Heart right ventricle (tissue), 16 donors: ENCODE measurements at regions not wholly inside any gene's neighbourhood (a gene's known extent, or its start where the extent isn't known, plus 50 kb on each side); places are given as distances from the start of the nearest gene placed in this dataset.
A peak's percentile ranks its signal among the peaks of the same experiment; 100 is the strongest.

Source experiments
- ATAC-seq, 8 donors: fragments of 200-7000 bp; cut with Tn5 transposase; one replicate each; pipeline ENCODE4 v1.9.1; 2020; ENCODE audit warnings: mild to moderate bottlenecking in 8 of 8, moderate library complexity in 8 of 8, moderate number of reproducible peaks in 1 of 8
- DNase-seq, 2 donors: peaks; one replicate each; pipeline ENCODE4 v3.0.0-alpha.2; 2020
- H3K27ac ChIP-seq, 10 donors: fragments of 200-600 bp; sonication (generic) in 2 of 10; one replicate each; pipeline versions ENCODE4 v1.5.0 to v1.8.0; 2020 to 2022; ENCODE audit warnings: mild to moderate bottlenecking in 3 of 10
- H3K27me3 ChIP-seq, 7 donors: fragments of 200-600 bp; one replicate each; pipeline ENCODE4 v1.8.0; 2021 to 2022; ENCODE audit warnings: mild to moderate bottlenecking in 2 of 7
- H3K36me3 ChIP-seq, 9 donors: fragments of 200-600 bp; sonication (generic) in 1 of 9; one replicate each; pipeline versions ENCODE4 v1.5.0 to v1.8.0; 2020 to 2022; ENCODE audit warnings: mild to moderate bottlenecking in 2 of 9
- H3K4me1 ChIP-seq, 9 donors: fragments of 200-600 bp; sonication (generic) in 1 of 9; one replicate each; pipeline versions ENCODE4 v1.5.0 to v1.8.0; 2020 to 2022; ENCODE audit warnings: mild to moderate bottlenecking in 4 of 9
- H3K4me3 ChIP-seq, 10 donors: fragments of 200-600 bp; sonication (generic) in 2 of 10; one replicate each; pipeline versions ENCODE4 v1.5.0 to v1.8.0; 2020 to 2022; ENCODE audit warnings: mild to moderate bottlenecking in 7 of 10, moderate library complexity in 2 of 10
- H3K9me3 ChIP-seq, 11 donors: fragments of 200-600 bp in 10 of 11; sonication (generic) in 2 of 11; one replicate each; pipeline versions ENCODE4 v1.5.0 to v1.8.0; 2013 to 2022; ENCODE audit warnings: mild to moderate bottlenecking in 2 of 11, control low read depth in 1 of 11, moderate library complexity in 1 of 11
- WGBS, 2 donors: extraction: QIAGEN DNeasy Blood & Tissue Kit; methylation state at CpG; one replicate each; pipeline ENCODE4 v1.1.7; 2013; ENCODE audit warnings: inconsistent platforms in 1 of 2; 5-methylcytosine and 5-hydroxymethylcytosine counted together
- intact Hi-C, 10 donors: fragments of 100-400 bp; cut with DNase I; formaldehyde crosslinking; loops; one replicate each; pipeline versions ENCODE4 v1.11.1 to v1.14.2; 2022
- TF ChIP-seq, protein P1 (sequence below), 9 donors: fragments of 200-600 bp; sonication (generic) in 2 of 9; IDR thresholded peaks; one replicate each; pipeline versions ENCODE4 v1.5.0 to v1.8.0; 2021 to 2022; ENCODE audit warnings: antibody characterized with exemption in 9 of 9, mild to moderate bottlenecking in 5 of 9, moderate library complexity in 1 of 9
- donor health status: Arrhythmogenic right ventricular cardiomyopathy.
- donor health status: ischemic (EF 13 %, LVEDD 7.1; RV severe dilation, severe dysfunction).
- donor health status: healthy with polysubstance abuse.
- donor health status: DM: no; HTN: yes; CAD: no.
- donor health status: DM: no; HTN: no; CAD: no.
- donor health status: ischemic (EF 25% LVEDD 6.9; RV normal size, moderate dysfunction).
- donor health status: ischemic (EF 25% LVEDD 5.7; RV mildly dilated, moderate dysfunction).
- donor health status: healthy.
- donor health status: DM: yes; HTN: yes; CAD: no.
- donor health status: Ischemic cardiomyopathy.
- donor health status: ischemic (EF 35%, LVEDD 5.7; RV mildly dilated, moderate dysfunction).
- donor health status: nonischemic (EF 11% LVEDD 7.7; RV severe dilation, severe dysfunction).
- donor health status: DM: yes; HTN: yes; CAD: no.
- donor health status: PGD.
- donor health status: ischemic (EF 29% LVEDD 5.4; RV normal size, mild dysfunction).
- donor health status: nonischemic (EF 23%, LVEDD 6.1; RV moderate dilation, normal function).

DNA sequence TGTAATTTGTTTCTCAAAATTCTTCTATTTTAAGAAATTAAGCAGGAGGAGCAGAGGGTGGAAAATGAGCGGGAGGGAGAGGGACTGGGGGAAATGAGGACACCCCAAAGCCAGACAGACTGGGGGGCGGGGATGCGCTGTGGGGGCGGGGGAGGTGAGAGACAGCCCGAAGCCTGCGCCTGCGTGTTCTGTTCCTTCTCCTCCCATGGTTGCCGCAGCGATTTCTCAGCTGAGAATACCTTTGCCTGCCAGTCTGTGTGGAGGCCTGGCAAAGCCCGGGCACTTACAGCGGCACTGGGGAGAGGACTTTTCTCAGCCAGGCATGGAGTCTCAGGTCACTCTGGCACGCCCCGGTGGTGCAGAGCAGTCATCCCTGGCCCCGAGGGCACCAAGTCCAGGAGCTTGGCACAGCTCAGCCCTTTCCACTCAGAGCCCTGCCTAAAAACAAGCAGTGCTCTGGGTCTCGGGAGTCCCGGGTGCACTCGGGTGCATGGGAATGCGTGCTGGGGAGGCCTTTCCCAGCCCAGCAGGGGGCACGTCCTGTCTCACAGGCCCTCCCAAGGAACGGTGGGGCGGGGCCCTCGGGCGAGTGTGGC is 289.3 kb upstream of the HS6ST1 start:
- DNase-seq, result no peak
- peak in 5 of 8 donors; percentile 16 to 45 (median 36) for ATAC-seq
- Histone ChIP-seq H3K27ac (no peak overlapping the region), H3K36me3 (no peaks in the 10 kb centered on the region), H3K4me3 (peak overlapping the region in 1 of 10 donors; percentile 14), H3K9me3 (no peaks in the 10 kb centered on the region), H3K27me3 (peaks cover 0 to 7% (median 0%) of the 10 kb centered on the region in 7 donors), H3K4me1 (peaks cover 0 to 8% (median 0%) of the 10 kb centered on the region in 9 donors)
- 64 to 73% methylated on average over 23 of the region's 23 CpGs for WGBS, 2 donors
- TF ChIP-seq, protein P1, sequence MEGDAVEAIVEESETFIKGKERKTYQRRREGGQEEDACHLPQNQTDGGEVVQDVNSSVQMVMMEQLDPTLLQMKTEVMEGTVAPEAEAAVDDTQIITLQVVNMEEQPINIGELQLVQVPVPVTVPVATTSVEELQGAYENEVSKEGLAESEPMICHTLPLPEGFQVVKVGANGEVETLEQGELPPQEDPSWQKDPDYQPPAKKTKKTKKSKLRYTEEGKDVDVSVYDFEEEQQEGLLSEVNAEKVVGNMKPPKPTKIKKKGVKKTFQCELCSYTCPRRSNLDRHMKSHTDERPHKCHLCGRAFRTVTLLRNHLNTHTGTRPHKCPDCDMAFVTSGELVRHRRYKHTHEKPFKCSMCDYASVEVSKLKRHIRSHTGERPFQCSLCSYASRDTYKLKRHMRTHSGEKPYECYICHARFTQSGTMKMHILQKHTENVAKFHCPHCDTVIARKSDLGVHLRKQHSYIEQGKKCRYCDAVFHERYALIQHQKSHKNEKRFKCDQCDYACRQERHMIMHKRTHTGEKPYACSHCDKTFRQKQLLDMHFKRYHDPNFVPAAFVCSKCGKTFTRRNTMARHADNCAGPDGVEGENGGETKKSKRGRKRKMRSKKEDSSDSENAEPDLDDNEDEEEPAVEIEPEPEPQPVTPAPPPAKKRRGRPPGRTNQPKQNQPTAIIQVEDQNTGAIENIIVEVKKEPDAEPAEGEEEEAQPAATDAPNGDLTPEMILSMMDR (IDR thresholded peaks at IDR 0.05), result no peak
- intact Hi-C loops, result no loop called here

DNA sequence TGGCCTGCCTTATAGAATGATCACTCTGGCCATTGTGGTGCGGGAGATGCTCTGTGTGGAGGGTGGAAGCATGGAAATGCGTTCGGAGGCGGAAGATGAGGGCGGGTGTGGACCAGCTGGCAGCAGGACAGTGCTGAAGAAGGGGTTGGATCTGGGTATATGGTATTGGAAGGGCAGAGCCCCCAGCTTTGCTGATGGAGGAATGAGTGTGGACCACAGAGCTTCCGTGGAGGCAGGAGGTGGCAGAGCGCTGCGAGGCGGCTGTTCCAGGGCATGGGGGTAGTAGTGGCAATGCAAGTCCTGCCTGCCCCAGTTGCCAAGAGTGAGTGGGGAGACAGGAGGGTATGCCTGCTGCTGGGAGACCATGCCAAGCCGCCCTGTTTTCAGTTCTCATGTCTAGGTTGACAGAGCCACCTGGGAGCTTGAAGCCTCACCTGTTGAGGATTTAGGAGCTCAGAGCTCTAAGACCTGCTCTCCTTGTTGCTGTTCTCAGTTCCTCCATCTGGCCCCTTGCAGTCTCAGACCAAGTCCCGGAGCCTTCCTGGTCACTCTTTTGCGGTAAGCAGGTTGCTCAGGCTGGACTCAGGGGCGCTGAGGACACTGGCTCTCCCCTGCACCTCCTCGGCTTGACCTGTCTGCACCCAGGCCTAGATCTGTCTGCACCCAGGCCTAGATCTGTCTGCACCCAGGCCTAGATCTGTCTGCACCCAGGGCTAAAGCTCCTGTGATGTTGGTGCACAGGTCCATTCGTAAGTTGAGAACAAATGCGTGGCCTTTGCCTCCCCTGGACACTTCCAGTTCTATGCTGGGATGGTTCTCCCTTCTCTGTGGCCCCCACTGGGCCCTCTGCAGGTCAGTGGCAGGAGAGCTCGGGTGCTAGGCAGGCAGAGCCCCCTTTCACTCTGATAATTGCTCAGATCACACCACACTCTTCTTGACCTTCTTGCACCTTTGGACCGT is 290.5 kb upstream of the HS6ST1 start:
- DNase-seq (no peak), ATAC-seq (no peak)
- no peak overlapping the region for H3K4me3 ChIP-seq
- intact Hi-C loops, result no loop called here
- peaks cover 0 to 3% (median 0%) of the 10 kb centered on the region in 9 donors for H3K4me1 ChIP-seq
- TF ChIP-seq, protein P1 (IDR thresholded peaks at IDR 0.05), result no peak
- H3K36me3 ChIP-seq, result no peaks in the 10 kb centered on the region
- H3K9me3 ChIP-seq, result no peaks in the 10 kb centered on the region
- H3K27me3 ChIP-seq, result peaks cover 0 to 7% (median 0%) of the 10 kb centered on the region in 7 donors
- no peak overlapping the region for H3K27ac ChIP-seq
- 95 to 96% methylated on average over 18 of the region's 18 CpGs for WGBS, 2 donors

DNA sequence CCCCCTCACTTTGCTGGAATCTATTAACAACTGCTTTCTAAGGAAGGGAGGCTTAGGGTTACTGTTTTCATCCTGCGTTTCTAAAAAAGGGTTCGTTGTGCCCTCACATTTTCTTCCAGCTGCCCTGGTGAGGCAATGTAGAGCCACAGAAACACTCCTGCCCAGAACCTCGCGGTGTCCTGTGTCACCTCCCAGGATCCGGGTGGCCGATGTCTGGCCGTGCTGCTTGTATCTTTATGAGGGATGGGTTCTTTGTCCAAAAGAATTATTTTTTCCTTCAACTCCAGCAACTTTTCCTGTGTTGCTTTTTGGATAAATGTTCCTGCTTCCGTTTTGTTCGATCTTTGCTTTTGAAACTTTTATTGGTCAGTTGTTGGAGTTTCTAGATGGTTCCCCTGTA is 291.8 kb upstream of the HS6ST1 start:
- intact Hi-C loops, result no loop called here
- 91 to 93% methylated on average over 9 of the region's 9 CpGs for WGBS, 2 donors
- H3K27me3 ChIP-seq, result peaks cover 0 to 7% (median 0%) of the 10 kb centered on the region in 7 donors
- H3K4me3 ChIP-seq, result no peak overlapping the region
- no peaks in the 10 kb centered on the region for H3K36me3 ChIP-seq
- TF ChIP-seq, protein P1 (IDR thresholded peaks at IDR 0.05), result no peak
- DNase-seq (no peak), ATAC-seq (no peak)
- H3K27ac ChIP-seq, result no peak overlapping the region
- peaks cover 0 to 7% (median 0%) of the 10 kb centered on the region in 11 donors for H3K9me3 ChIP-seq
- H3K4me1 ChIP-seq, result peaks cover 0 to 3% (median 0%) of the 10 kb centered on the region in 9 donors

DNA sequence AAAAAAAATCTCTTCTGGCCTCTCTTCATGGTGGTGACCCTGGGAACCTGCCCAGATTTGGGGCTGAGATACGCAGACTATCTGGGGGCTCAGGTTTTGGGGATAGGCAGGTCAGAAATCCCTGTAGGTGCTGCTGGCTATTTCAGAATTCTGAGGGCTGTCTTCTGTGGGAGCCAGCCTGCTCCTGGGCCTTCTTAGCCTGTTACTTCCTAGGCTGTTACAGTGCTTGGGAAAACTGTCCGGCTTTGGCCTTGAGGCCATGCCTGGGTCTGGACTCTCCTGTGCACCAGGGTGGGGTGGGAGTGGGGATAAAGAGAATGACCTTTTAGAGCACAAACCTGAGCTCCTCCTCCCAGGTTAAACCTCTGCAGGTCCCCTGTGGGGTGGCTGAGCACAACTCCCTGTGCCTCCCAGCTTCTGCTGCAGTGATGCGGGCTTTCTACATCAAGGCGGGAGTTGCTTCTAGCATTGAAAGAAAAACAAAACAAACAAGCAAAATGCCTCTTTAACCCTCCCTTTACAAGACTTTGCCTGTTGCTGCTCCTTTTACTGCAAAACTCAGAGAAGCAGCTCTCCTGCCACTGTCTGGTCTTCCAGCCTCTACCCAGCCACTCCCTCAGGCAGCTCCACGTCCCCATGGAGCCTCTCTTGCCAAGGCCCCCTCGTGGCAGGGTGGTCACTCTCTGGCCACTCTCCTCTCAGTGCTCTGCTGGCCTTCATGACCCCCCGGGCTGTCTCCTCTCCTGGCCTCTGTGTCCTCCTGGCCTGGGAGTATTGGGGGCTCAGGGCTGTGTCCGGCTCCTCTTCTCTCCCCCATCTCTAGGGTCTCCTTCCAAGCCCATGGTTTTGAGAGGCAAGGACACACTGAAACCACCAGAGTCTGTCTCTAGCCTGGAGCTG is 293.0 kb upstream of the HS6ST1 start:
- no peak for ATAC-seq
- peaks cover 0 to 7% (median 0%) of the 10 kb centered on the region in 11 donors for H3K9me3 ChIP-seq
- DNase-seq, result no peak
- H3K4me3 ChIP-seq, result no peak overlapping the region
- H3K4me1 ChIP-seq, result peaks cover 0 to 3% (median 0%) of the 10 kb centered on the region in 9 donors
- TF ChIP-seq, protein P1 (IDR thresholded peaks at IDR 0.05), result no peak
- 87 to 93% methylated on average over 8 of the region's 8 CpGs for WGBS, 2 donors
- no peak overlapping the region for H3K27ac ChIP-seq
- intact Hi-C loops, result no loop called here
- H3K36me3 ChIP-seq, result no peaks in the 10 kb centered on the region
- peaks cover 0 to 7% (median 0%) of the 10 kb centered on the region in 7 donors for H3K27me3 ChIP-seq
